ENCODE measurements at regions not wholly inside any gene's neighbourhood (a gene's known extent, or its start where the extent isn't known, plus 50 kb on each side); places are given as distances from the start of the nearest gene placed in this dataset.
A peak's percentile ranks its signal among the peaks of the same experiment; 100 is the strongest.

- H3K9ac ChIP-seq (ENCODE audit: low read length) = peak overlapping the region; percentile 12; the same call in 1 of the 2 replicates
- peak overlapping the region; percentile 43 for H3K27ac ChIP-seq (ENCODE audit: low read length)
- H3K4me3 ChIP-seq (ENCODE audit: low read length) = no peak overlapping the region
- peaks cover 5% of the 10 kb centered on the region; the same call in 1 of the 2 replicates for H3K36me3 ChIP-seq (ENCODE audit: insufficient read depth, low read length)
- peak overlapping the region; percentile 66 for H2AFZ ChIP-seq (ENCODE audit: low read length)
- H3K9me3 ChIP-seq (ENCODE audit: low read length) = peaks cover 4% of the 10 kb centered on the region
- no peaks in the 10 kb centered on the region for H3K9me2 ChIP-seq (replicated peaks; ENCODE audit: insufficient read depth, low read length)
- no peaks in the 10 kb centered on the region for H3K27me3 ChIP-seq (ENCODE audit: low read length)
- H3K4me2 ChIP-seq (ENCODE audit: low read depth, low read length, poor library complexity, severe bottlenecking) = peak overlapping the region; percentile 47
- no peaks in the 10 kb centered on the region for H4K20me1 ChIP-seq (ENCODE audit: insufficient read depth, low read depth, low read length)
- no peak for DNase-seq
- peaks cover 20% of the 10 kb centered on the region for H3K4me1 ChIP-seq (ENCODE audit: low read length)
- H3K79me2 ChIP-seq (ENCODE audit: low read length) = no peaks in the 10 kb centered on the region
Observed at GRCh38 chr2:228611171-228611570, 429.7 kb upstream of the SPHKAP start.

- H3K9ac ChIP-seq (ENCODE audit: low read length) = no peak overlapping the region
- no peak overlapping the region for H3K4me2 ChIP-seq (ENCODE audit: low read depth, low read length, poor library complexity, severe bottlenecking)
- no peaks in the 10 kb centered on the region for H3K27me3 ChIP-seq (ENCODE audit: low read length)
- H3K27ac ChIP-seq (ENCODE audit: low read length) = no peak overlapping the region
- no peaks in the 10 kb centered on the region for H3K9me3 ChIP-seq (ENCODE audit: low read length)
- H3K4me3 ChIP-seq (ENCODE audit: low read length) = no peak overlapping the region
- no peaks in the 10 kb centered on the region for H3K79me2 ChIP-seq (ENCODE audit: low read length)
- H3K9me2 ChIP-seq (replicated peaks; ENCODE audit: insufficient read depth, low read length) = 0 out of 2 replicates have a peak, but pooled peaks cover 3% of the 10 kb centered on the region
- no peaks in the 10 kb centered on the region for H3K36me3 ChIP-seq (ENCODE audit: insufficient read depth, low read length)
- peaks cover 21% of the 10 kb centered on the region for H3K4me1 ChIP-seq (ENCODE audit: low read length)
- H2AFZ ChIP-seq (ENCODE audit: low read length) = peak overlapping the region; percentile 70; the same call in 1 of the 2 replicates
- no peak for DNase-seq
- no peaks in the 10 kb centered on the region for H4K20me1 ChIP-seq (ENCODE audit: insufficient read depth, low read depth, low read length)
Observed at GRCh38 chr2:228602288-228602687, 420.8 kb upstream of the SPHKAP start.

GRCh38 chr2:228600265-228600664 lies 418.8 kb upstream of the SPHKAP start:
- no peak overlapping the region for H3K4me2 ChIP-seq (ENCODE audit: low read depth, low read length, poor library complexity, severe bottlenecking)
- H3K4me1 ChIP-seq (ENCODE audit: low read length) = peaks cover 30% of the 10 kb centered on the region

GRCh38 chr2:228599781-228600180 lies 418.3 kb upstream of the SPHKAP start:
- no peak for DNase-seq
- H3K4me3 ChIP-seq (ENCODE audit: low read length) = no peak overlapping the region; the same call in 1 of the 2 replicates
- peaks cover 34% of the 10 kb centered on the region for H3K4me1 ChIP-seq (ENCODE audit: low read length)
- H3K9me3 ChIP-seq (ENCODE audit: low read length) = no peaks in the 10 kb centered on the region
- H3K9me2 ChIP-seq (replicated peaks; ENCODE audit: insufficient read depth, low read length) = 0 out of 2 replicates have a peak, but pooled peaks cover 3% of the 10 kb centered on the region
- peak overlapping the region; percentile 65 for H3K27ac ChIP-seq (ENCODE audit: low read length)
- no peaks in the 10 kb centered on the region for H4K20me1 ChIP-seq (ENCODE audit: insufficient read depth, low read depth, low read length)
- H3K79me2 ChIP-seq (ENCODE audit: low read length) = no peaks in the 10 kb centered on the region
- H3K27me3 ChIP-seq (ENCODE audit: low read length) = no peaks in the 10 kb centered on the region
- no peak overlapping the region for H3K9ac ChIP-seq (ENCODE audit: low read length)
- H2AFZ ChIP-seq (ENCODE audit: low read length) = peak overlapping the region; percentile 97
- H3K36me3 ChIP-seq (ENCODE audit: insufficient read depth, low read length) = no peaks in the 10 kb centered on the region
- H3K4me2 ChIP-seq (ENCODE audit: low read depth, low read length, poor library complexity, severe bottlenecking) = peak overlapping the region; percentile 68

More at GRCh38 chr2:228600265-228600664, 418.8 kb upstream of the SPHKAP start:
- Histone ChIP-seq H3K4me3 (ENCODE audit: low read length) (no peak overlapping the region), H3K27me3 (ENCODE audit: low read length) (no peaks in the 10 kb centered on the region), H4K20me1 (ENCODE audit: insufficient read depth, low read depth, low read length) (no peaks in the 10 kb centered on the region), H3K9ac (ENCODE audit: low read length) (no peak overlapping the region), H3K9me3 (ENCODE audit: low read length) (no peaks in the 10 kb centered on the region), H3K27ac (ENCODE audit: low read length) (no peak overlapping the region; the same call in 1 of the 2 replicates), H3K36me3 (ENCODE audit: insufficient read depth, low read length) (no peaks in the 10 kb centered on the region), H3K9me2 (replicated peaks; ENCODE audit: insufficient read depth, low read length) (0 out of 2 replicates have a peak, but pooled peaks cover 3% of the 10 kb centered on the region), H3K79me2 (ENCODE audit: low read length) (no peaks in the 10 kb centered on the region), H2AFZ (ENCODE audit: low read length) (no peak overlapping the region)
- DNase-seq = no peak

GRCh38 chr2:228599297-228599696 lies 417.8 kb upstream of the SPHKAP start:
- Histone ChIP-seq H3K79me2 (ENCODE audit: low read length) (no peaks in the 10 kb centered on the region), H4K20me1 (ENCODE audit: insufficient read depth, low read depth, low read length) (no peaks in the 10 kb centered on the region), H2AFZ (ENCODE audit: low read length) (peak overlapping the region; percentile 97), H3K4me2 (ENCODE audit: low read depth, low read length, poor library complexity, severe bottlenecking) (peak overlapping the region; percentile 68), H3K4me1 (ENCODE audit: low read length) (peaks cover 39% of the 10 kb centered on the region), H3K4me3 (ENCODE audit: low read length) (peak overlapping the region; percentile 41), H3K27me3 (ENCODE audit: low read length) (no peaks in the 10 kb centered on the region), H3K9me2 (replicated peaks; ENCODE audit: insufficient read depth, low read length) (0 out of 2 replicates have a peak, but pooled peaks cover 3% of the 10 kb centered on the region), H3K27ac (ENCODE audit: low read length) (peak overlapping the region; percentile 65), H3K9ac (ENCODE audit: low read length) (peak overlapping the region; percentile 57), H3K36me3 (ENCODE audit: insufficient read depth, low read length) (no peaks in the 10 kb centered on the region), H3K9me3 (ENCODE audit: low read length) (no peaks in the 10 kb centered on the region)
- DNase-seq = peak; percentile 55

GRCh38 chr2:228597032-228597431 lies 415.5 kb upstream of the SPHKAP start:
- H3K4me2 ChIP-seq (ENCODE audit: low read depth, low read length, poor library complexity, severe bottlenecking) = no peak overlapping the region
- H3K9me2 ChIP-seq (replicated peaks; ENCODE audit: insufficient read depth, low read length) = 0 out of 2 replicates have a peak, but pooled peaks cover 3% of the 10 kb centered on the region
- H3K27me3 ChIP-seq (ENCODE audit: low read length) = no peaks in the 10 kb centered on the region
- no peak overlapping the region for H3K4me3 ChIP-seq (ENCODE audit: low read length)
- H3K27ac ChIP-seq (ENCODE audit: low read length) = peak overlapping the region; percentile 45; the same call in 1 of the 2 replicates
- peak overlapping the region; percentile 22; the same call in 1 of the 2 replicates for H2AFZ ChIP-seq (ENCODE audit: low read length)
- H3K36me3 ChIP-seq (ENCODE audit: insufficient read depth, low read length) = no peaks in the 10 kb centered on the region
- H3K79me2 ChIP-seq (ENCODE audit: low read length) = no peaks in the 10 kb centered on the region
- H3K9me3 ChIP-seq (ENCODE audit: low read length) = no peaks in the 10 kb centered on the region
- no peak overlapping the region for H3K9ac ChIP-seq (ENCODE audit: low read length)
- no peak for DNase-seq
- no peaks in the 10 kb centered on the region for H4K20me1 ChIP-seq (ENCODE audit: insufficient read depth, low read depth, low read length)
- H3K4me1 ChIP-seq (ENCODE audit: low read length) = peaks cover 59% of the 10 kb centered on the region

- 0 out of 2 replicates have a peak, but pooled peaks cover 3% of the 10 kb centered on the region for H3K9me2 ChIP-seq (replicated peaks; ENCODE audit: insufficient read depth, low read length)
- H3K4me1 ChIP-seq (ENCODE audit: low read length) = peaks cover 69% of the 10 kb centered on the region
- H3K27me3 ChIP-seq (ENCODE audit: low read length) = no peaks in the 10 kb centered on the region
- H3K27ac ChIP-seq (ENCODE audit: low read length) = peak overlapping the region; percentile 97
- no peaks in the 10 kb centered on the region for H3K9me3 ChIP-seq (ENCODE audit: low read length)
- peak overlapping the region; percentile 22; the same call in 1 of the 2 replicates for H2AFZ ChIP-seq (ENCODE audit: low read length)
- peak overlapping the region; percentile 50 for H3K9ac ChIP-seq (ENCODE audit: low read length)
- peak overlapping the region; percentile 46 for H3K4me2 ChIP-seq (ENCODE audit: low read depth, low read length, poor library complexity, severe bottlenecking)
- DNase-seq = no peak
- no peak overlapping the region; the same call in 1 of the 2 replicates for H3K4me3 ChIP-seq (ENCODE audit: low read length)
- H3K36me3 ChIP-seq (ENCODE audit: insufficient read depth, low read length) = no peaks in the 10 kb centered on the region
- no peaks in the 10 kb centered on the region for H4K20me1 ChIP-seq (ENCODE audit: insufficient read depth, low read depth, low read length)
- no peaks in the 10 kb centered on the region for H3K79me2 ChIP-seq (ENCODE audit: low read length)
Observed at GRCh38 chr2:228594012-228594411, 412.5 kb upstream of the SPHKAP start.

- Histone ChIP-seq H3K9me2 (replicated peaks; ENCODE audit: insufficient read depth, low read length) (no peaks in the 10 kb centered on the region), H2AFZ (ENCODE audit: low read length) (peak overlapping the region; percentile 10; the same call in 1 of the 2 replicates), H3K4me2 (ENCODE audit: low read depth, low read length, poor library complexity, severe bottlenecking) (peak overlapping the region; percentile 63), H4K20me1 (ENCODE audit: insufficient read depth, low read depth, low read length) (no peaks in the 10 kb centered on the region), H3K79me2 (ENCODE audit: low read length) (no peaks in the 10 kb centered on the region), H3K27ac (ENCODE audit: low read length) (peak overlapping the region; percentile 97), H3K4me3 (ENCODE audit: low read length) (no peak overlapping the region), H3K27me3 (ENCODE audit: low read length) (no peaks in the 10 kb centered on the region), H3K36me3 (ENCODE audit: insufficient read depth, low read length) (no peaks in the 10 kb centered on the region), H3K4me1 (ENCODE audit: low read length) (peaks cover 66% of the 10 kb centered on the region), H3K9ac (ENCODE audit: low read length) (peak overlapping the region; percentile 50; the same call in 1 of the 2 replicates), H3K9me3 (ENCODE audit: low read length) (no peaks in the 10 kb centered on the region)
- DNase-seq = no peak
Observed at GRCh38 chr2:228592925-228593324, 411.4 kb upstream of the SPHKAP start.

Measured in Karpas-422 (cell line).